ENCODE measurements at regions not wholly inside any gene's neighbourhood (a gene's known extent, or its start where the extent isn't known, plus 50 kb on each side); places are given as distances from the start of the nearest gene placed in this dataset.
A peak's percentile ranks its signal among the peaks of the same experiment; 100 is the strongest.
"Not testable (repeated sequence)": the region's sequence is repeated elsewhere in the genome, so short reads cannot be mapped to it uniquely, and the experiment has no call there.

DNA sequence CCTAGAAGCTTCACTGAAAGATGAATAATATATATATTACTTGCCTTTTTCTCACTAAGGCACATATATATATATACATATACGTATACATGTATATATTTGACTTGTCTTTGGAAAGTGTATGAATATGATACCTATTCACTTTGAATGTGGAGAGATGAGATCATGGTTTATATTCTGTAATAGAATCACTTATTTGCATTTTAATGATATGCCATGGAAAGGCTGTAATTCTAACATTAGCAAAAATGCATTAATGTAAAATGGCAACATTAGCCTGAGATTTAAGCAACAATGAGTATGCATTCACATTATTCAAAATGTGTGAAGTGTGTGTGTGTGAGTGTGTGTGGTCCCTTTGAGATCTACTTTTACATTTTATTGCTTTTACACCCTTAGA lies 54.5 kb upstream of the PRKD1 start:
- DNase-seq: no peak

DNA sequence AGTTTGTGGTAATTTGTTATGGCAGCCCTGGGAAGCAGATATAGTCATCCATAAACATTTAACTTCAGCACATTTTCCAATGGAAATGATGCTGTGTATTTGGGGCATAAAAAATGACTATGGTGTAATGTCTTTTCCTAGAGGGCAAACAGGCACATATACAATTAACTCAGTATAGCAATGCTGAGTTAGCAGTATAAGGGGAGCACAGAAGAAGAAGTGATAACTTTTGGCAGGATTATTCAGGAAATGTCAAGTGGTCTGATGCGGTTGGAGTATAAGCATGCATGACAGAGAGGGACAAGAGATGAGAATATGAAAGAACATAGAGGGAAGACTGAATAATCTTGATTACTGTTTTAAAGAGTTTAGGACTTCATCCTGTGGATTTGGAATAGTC lies 55.3 kb upstream of the PRKD1 start:
- no peak for DNase-seq

DNA sequence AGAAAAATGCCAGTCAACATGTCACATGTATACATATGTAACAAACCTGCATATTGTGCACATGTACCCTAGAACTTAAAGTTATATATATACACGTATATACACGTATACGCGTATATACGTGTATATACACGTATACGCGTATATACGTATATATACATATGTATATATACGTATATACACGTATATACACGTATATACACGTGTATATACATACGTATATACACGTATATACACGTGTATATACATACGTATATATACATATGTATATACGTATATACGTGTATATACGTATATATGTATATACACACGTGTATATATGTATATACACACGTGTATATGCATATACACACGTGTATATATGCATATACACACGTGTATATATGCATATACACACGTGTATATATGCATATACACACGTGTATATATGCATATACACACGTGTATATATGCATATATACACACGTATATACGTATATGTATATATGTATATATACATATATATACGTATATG lies 62.8 kb upstream of the PRKD1 start:
- DNase-seq: not testable (repeated sequence)

DNA sequence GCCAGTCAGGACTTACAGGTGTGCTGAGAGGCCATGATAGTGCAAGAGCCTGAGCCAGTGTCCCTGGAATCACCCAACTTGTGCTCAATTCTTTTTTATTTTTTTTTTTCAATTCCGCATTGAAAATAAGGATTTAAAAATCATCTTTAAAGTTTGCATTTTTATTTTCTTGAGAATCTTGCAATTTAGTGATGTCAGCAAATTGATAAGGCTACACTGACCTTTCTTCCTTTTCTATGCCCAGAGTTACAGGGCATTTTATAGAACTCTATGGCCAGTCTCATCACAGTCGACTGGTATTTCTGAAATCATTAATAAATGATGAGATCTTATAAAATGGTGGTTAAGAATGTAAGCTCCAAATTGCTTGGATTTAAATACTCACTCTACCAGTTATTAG lies 63.3 kb upstream of the PRKD1 start:
- DNase-seq: no peak

DNA sequence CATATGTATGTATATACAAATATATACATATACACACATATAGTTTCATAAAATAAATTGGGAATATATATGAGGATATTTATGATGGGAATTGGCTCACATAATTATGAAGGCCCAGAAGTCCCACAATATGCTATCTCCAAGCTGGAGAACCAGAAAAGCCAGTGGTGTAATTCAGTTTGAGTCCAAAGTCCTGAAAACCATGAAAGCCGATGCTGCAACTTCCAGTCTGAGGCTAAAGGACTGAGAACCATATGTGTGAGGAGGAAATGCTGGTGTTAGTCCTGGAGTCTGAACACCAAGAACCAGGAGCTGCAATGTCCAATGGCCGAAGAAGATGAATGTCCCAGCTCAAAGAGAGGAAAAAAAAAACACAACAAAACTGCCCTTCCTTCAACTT lies 65.5 kb upstream of the PRKD1 start:
- no peak for DNase-seq

DNA sequence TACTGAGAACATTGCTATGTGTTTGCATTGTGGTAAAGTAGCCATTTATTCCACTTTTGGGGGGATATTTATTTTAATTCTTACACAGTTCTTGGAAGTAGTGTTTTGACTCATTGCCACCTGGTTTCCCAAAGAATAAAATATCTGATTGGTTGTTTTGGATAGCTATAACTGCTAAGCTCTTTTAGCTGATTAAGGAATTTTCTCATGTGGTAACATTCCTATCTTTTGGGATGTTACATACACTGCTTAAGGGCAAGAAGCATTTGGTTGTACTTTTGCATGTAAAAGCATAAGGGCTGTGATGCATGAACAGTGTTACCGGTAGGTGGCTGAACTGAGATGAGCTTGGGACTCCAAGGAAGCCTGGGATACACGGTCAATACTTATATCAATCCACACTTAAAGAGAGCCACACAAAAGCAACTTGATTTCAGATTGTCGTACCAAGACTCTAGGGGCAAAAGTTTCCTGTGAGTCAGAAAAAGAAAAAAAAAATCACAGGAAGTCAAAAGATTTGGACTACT lies 71.4 kb upstream of the PRKD1 start:
- no peak for DNase-seq

DNA sequence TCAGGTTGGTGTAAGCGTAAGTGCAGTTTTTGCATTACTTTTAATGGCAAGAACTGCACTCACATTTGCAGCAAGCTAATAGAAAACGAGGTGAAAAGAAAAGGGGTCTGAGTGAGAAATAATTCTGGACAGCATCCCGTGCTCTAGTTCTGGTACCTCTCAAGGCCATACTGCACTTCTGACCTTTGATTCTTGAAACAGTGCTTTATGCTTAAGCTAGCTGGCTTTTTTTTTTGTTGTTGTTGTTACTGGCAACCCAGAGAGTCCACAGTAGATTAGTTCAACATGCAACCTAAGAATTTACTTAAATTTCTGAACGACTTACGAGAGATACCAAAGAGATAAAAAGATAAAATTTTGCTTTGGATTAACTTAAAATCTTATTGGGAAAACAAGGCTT lies 75.2 kb upstream of the PRKD1 start:
- DNase-seq: no peak

DNA sequence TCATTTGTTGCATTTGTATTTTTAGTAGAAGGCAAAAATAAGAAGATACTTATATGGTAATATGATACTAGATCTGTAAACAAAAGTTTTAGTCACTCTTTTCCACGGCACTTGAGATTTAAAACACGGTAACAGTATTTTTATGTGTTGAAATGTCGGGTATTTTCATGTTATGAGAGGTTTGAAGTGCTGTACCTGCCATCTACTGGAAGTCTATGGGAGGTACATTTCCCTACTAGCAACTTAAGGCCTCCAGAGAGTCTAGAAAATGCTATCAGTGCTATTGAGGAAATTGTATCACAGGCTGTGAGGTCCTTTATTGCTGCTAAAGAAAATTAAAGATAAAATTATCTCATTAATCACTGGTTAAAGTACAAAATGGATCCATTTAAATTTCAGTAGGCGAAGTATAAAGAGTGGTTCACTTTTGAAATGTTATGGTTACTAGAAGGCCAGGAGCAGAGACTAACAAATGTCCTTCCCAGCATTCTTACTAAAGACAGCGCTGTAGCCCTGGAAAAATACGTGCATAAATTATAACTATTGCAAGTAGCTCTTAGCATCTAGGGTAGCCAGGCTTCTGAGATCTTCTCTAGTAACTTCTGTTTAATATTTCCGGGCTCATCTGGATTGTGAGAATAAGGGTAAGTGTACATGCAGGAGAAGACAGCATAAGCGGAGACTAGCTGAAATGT lies 77.6 kb upstream of the PRKD1 start:
- DNase-seq: peak; percentile 96

DNA sequence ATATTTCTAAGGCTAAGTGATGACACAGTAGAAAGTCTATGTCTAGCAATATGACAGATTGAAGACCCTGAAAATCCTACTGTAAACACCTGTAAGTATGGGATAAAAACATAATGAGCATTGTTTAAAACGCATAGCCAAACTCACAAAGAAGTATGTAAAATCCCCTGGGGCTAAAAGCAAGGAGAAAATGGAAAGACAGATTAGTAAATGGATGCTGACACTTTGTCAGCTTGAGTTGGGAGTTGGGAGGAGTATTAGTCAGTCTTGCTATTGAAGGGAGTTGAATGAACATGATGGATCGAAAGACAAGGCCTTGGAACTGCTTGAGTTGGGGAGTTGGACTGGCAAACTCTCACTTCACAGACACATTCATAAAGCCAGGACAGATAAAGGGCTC lies 79.0 kb upstream of the PRKD1 start:
- no peak for DNase-seq

DNA sequence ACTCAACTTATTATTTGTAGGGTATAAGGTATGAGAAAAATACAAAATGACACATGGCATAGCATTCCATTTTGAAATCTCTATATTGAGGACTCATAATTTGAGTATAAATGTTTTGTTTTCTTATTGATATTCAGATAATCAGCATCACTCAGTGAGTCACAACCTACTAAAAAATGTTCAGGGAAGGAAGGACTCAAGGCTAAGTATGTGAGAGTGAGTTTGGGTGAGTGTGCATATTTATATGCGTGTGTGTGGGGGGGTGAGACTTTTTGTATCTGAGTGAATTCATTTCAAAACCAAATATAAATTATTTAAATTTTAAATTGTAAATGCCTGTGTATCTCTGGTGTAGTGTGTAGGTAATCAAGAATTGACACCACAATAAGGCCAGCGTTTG lies 87.8 kb upstream of the PRKD1 start:
- no peak for DNase-seq

DNA sequence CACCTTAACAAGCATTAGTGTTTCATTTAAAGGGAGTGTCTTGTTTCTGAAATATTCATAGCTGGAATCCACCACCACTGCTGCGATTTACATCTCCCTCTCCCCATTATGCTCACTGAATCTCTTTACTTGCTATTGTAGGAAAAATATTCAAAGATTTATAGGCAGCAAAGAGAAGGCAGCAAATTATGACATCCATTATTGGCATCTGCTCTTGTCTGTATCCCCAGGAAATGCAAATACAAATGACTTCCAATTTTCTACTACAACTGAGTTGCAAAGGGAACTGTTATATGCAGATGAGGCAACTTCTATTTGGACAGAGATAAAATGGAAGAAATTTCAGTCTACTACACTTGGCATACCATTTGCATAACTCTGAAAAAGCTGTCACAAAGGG lies 88.4 kb upstream of the PRKD1 start:
- DNase-seq: no peak

DNA sequence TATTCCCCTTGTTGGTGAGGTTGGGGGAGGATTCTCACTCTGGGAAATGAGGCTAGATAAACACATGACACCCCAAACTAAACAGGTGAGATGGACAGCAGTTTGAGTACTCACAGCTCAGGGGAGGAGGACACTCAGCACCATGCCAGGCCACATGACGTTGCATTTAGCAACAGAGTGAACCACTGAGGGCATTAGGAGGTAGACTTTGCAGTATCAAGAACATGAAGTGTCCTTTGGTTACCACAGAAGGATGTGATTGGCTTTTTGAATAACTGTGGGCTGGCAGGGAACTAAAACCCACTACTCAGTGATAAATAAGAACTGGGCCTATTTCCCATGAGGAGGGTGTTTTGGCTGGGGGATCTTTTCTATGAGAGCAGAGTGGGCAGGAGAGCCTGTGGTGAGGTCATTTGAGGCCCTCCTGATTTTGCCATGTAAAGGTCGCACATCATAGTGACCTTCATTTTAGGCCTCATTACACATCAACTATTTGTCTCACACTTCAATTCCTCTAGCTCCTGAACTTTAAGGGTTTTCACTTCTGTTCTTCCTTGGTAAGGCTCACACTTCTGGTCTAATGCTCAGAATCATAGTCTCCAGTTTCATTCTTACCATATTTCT lies 89.8 kb upstream of the PRKD1 start:
- DNase-seq: no peak

DNA sequence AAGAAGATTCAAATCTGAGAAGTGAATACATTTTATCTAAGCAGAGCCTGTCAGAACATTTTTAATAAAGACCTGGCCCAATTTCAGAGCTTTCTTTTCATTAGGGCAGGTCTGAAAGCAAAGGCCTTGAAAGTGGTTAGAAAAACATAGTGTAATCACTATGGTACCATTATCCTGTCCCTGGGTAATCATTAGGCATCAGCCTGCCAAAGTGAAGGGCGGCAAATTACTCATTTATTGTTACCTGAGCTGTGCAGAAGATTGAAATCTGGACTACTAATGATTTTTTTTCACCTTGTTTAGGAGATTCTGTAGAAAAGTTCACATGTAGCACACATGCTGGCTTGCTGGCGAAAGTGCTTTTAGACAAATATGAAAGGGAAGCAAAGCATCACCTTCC lies 92.6 kb upstream of the PRKD1 start:
- DNase-seq: no peak

DNA sequence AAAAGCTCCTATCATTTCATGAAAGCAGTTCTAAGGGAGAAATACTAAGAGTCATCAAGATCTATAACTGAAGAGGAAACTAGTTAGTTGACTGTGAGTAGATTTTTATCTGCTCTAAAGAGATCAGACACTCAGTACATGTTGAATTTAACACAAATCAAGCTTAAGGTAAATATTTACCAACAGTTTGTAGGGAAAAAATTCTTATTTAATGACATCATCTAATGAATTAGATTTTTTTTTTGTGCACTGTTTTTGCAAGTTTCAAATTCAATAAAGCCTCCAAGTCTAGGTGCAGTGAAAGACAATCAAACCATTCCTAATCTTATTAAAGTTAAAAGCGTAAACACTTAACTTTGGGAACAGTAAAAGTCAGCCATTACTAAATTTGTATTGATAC lies 93.0 kb upstream of the PRKD1 start:
- no peak for DNase-seq

DNA sequence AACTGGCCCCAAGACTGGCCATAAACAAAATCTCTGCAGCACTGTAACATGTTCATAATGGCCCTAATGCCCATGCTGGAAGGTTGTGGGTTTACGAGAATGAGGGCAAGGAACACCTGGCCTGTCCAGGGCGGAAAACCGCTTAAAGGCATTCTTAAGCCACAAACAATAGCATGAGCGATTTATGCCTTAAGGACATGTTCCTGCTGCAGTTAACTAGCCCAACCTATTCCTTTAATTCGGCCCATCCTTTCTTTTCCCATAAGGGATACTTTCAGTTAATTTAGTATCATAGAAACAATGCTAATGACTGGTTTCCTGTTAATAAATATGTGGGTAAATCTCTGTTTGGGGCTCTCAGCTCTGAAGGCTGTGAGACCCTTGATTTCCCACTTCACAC lies 95.7 kb upstream of the PRKD1 start:
- DNase-seq: not testable (repeated sequence)

DNA sequence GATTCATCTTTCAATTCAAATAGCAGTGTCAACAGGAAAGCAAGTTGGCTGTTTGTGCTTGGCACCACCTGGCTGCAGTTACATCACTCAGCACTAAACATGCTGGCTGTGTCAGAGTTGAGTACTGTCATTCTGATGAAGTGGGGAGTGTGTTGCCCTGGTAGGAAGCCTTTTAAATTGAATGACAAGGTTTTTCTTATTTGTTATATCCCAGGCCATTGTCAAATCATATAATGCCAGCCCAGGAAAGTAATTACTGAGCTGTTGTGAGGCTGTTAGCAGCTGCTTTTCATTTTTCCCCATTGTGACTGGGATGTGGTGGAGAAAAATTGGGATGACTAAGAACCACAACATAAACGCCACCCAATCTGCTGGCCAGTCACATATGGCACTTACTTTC lies 106.5 kb upstream of the PRKD1 start:
- DNase-seq: peak; percentile 16

DNA sequence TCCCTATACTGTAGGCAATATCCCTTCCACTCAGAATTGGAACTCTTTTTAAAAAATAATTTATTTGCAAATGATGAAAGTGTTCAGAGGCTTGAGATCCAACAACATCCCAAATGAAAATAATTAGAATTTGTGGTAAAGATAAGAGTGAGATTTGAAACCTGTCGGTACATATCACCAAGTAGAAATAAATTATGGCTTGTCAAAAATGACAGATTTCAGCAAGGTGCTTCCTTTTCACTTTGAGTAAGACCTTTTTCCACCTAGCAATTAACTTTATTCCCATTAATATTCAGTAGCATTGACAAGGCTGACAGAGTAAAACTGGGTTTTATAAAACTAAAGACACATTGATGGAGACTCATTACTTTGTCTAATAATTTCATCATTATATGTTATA lies 107.7 kb upstream of the PRKD1 start:
- no peak for DNase-seq

DNA sequence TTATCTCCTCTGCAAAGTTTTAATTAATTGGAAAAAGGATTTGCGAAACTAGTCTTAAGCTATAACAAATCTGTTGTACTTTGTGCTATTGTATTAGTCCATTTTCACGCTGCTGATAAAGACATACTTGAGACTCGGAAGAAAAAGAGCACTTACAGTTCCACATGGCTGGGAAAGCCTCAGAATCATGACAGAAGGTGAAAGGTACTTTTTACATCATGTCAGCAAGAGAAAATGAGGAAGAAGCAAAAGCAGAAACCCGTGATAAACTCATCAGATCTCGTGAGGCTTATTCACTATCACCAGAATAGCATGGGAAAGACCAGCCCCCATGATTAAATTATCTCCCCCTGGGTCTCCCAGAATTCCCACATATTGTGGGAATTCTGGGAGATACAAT lies 118.1 kb upstream of the PRKD1 start:
- DNase-seq: no peak

DNA sequence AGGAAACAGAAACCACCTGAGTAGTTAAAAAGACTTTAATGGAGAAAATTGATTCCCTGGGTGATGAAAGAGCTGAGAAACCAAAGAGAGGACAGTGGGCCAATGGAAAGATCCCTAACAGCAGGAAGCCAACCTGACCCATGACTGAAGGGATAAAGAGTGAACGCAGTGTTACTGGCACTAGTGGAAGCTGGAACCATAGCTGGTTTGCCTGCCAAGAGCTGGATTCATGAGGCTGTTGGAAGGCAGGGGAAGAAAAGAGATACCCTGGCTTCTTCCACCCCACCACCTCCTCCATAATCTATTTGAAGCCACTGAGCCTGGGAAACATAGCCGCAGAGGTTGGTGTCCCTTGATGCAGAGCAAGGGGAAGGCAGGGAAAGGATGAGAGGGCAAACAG lies 125.5 kb upstream of the PRKD1 start:
- no peak for DNase-seq

DNA sequence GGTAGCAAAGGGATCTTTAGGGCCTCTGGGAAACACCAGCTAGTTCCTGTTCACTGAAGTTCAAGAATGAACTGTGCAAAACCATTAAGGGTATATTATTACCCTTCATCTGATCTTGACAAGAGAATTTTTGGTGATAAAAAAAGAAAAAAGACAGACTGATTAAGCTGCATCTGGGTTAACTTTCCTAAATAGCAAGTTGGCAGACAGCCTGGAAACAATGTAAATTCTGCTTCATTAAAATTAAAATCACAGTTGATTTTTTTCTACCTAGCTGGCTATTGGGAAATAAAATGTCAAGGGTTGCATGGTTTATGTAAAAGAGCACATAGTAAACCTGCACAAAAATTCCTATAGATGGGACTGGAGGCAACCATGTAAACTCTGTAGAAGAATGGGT lies 126.6 kb upstream of the PRKD1 start:
- DNase-seq: no peak

DNA sequence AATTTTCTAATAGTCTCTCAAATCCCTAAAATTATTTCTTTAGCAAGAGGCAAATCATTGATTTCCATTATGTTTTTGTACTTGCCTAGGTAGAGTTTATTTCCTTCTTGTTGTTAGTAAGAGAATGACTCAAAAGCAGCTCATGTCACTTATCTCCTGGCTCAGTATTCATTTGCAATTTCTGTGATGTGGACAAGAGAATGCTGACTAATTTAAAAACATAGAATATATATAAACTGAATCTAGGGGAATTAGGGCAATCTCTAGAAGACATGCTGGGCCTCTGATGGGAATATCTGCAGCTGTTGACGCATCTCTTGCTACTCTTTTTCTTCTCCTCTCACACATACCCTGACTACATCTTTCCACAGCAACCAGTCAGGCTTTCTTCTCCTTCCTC lies 130.8 kb upstream of the PRKD1 start:
- DNase-seq: no peak

DNA sequence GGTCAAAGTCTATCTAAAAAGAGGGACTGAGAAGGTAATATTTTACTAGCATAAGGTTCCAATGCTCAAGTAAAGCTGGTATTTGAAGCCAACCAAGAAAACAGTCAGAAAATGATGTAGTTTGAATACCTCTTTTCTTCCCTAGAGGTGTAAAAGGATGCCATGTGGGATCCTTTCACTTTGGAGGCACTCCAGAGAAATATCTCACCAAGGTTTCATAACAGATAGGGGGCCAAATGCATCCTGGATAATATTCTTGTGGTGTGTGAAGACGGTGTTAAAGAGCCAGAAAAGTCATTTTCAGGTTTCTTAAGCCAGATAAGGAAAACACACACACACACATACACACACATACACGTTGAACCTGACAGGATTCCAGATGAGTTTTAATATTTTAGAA lies 136.1 kb upstream of the PRKD1 start:
- no peak for DNase-seq

DNA sequence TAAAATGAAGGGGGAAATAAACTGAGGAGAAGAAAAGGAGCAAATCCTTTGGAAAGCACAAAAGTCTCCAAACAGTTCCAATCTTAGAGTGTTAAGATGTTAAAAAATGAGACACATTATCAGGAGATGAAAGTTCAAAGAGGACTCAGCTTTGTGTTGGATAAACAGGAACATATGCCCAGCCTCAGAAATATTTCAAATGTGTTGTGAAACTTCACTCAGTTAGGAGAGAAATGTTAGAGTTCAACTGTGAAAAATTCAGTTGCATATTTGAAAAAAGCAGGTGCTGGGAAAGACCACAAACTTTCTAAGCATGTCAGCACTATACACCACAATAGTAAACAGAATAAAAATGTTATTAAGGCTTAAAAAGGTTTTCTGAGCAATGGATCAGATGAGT lies 136.8 kb upstream of the PRKD1 start:
- DNase-seq: no peak

DNA sequence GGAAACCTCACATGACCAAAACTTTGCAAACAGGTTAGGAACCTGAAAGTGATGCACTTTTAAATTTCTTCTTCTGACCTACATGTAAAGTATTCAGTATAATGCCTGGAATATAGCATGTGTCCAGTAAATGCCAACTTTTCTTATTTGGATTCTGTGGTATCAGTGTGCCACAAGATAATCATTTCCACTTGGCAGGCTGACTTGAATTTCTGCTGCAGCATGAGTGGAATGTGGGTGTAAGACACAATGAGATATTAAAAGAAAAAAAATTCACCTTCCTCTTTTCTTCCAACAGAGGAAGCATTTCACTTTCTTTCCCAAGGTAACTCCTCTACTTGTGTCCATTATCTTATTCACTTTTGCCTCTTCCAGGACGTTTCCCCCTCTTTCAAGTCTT lies 141.9 kb upstream of the PRKD1 start:
- DNase-seq: no peak

DNA sequence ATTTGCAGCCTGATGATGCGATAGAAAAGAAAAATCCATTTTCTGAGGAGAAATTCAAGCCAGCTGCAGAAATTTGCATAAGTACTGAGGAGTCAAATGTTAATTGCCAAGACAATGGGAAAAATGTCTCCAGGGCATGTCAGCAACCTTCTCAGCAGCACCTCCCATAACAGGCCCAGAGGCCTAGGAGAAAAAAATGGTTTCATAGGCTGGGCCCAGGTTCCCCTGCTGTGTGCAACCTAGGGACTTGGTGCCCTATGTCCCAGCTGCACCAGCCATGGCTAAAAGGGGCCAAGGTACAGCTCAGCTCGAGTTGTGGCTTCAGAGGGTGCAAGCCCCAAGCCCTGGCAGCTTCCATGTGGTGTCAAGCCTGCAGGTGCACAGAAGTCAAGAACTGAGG lies 144.8 kb upstream of the PRKD1 start:
- DNase-seq: not testable (repeated sequence)
